Stomach (tissue), 8 donors: ENCODE measurements at regions not wholly inside any gene's neighbourhood (a gene's known extent, or its start where the extent isn't known, plus 50 kb on each side); places are given as distances from the start of the nearest gene placed in this dataset.

ENCODE experiments used
- DNase-seq, 2 donors: peaks; one replicate each; pipeline versions ENCODE4 v3.0.0 to v3.0.0-alpha.2; 2013 to 2019
- H3K27ac ChIP-seq, 5 donors: fragments of 200-600 bp in 4 of 5; sonication (generic) in 4 of 5; one replicate each; pipeline ENCODE4 v1.5.1; 2013 to 2019; ENCODE audit warnings: mild to moderate bottlenecking in 1 of 5, moderate library complexity in 1 of 5
- H3K27me3 ChIP-seq, 3 donors: fragments of 200-600 bp; sonication (generic); one replicate each; pipeline ENCODE4 v1.5.1; 2017 to 2019; ENCODE audit warnings: mixed run types in 1 of 3
- H3K36me3 ChIP-seq, 4 donors: fragments of 200-600 bp; sonication (generic); 1 replicate in 3 of 4; 2 replicates in 1 of 4; pipeline ENCODE4 v1.5.1; 2016 to 2019
- H3K4me1 ChIP-seq, 4 donors: fragments of 200-600 bp; sonication (generic); one replicate each; pipeline ENCODE4 v1.5.1; 2016 to 2019
- H3K4me3 ChIP-seq, 4 donors: fragments of 200-600 bp; sonication (generic) in 3 of 4; one replicate each; pipeline ENCODE4 v1.5.1; 2016 to 2019; ENCODE audit warnings: mild to moderate bottlenecking in 1 of 4
- H3K9me3 ChIP-seq, 4 donors: fragments of 200-600 bp; sonication (generic); one replicate each; pipeline ENCODE4 v1.5.1; 2016 to 2019
- EP300 ChIP-seq: sonication (generic); formaldehyde crosslinking; IDR thresholded peaks from one replicate; pipeline ENCODE4 v1.6.1; 2017; ENCODE audit warnings: antibody characterized with exemption
- POLR2A ChIP-seq, 4 donors: fragments of 450-650 bp; IDR thresholded peaks; one replicate each; pipeline ENCODE4 v1.6.1; 2016; ENCODE audit warnings: antibody characterized with exemption in 4 of 4, control low read depth in 2 of 4, mild to moderate bottlenecking in 1 of 4, moderate library complexity in 1 of 4
- POLR2AphosphoS5 ChIP-seq, 3 donors: sonication (generic); formaldehyde crosslinking; IDR thresholded peaks; one replicate each; pipeline ENCODE4 v1.6.1; 2016; ENCODE audit warnings: antibody characterized with exemption in 3 of 3
- WGBS, 5 donors: extraction: QIAGEN DNeasy Blood & Tissue Kit in 3 of 5; methylation state at CpG; one replicate each; pipeline versions ENCODE4 v1.1.5 to v1.1.7; 2013 to 2018; 5-methylcytosine and 5-hydroxymethylcytosine counted together
- intact Hi-C: fragments of 100-400 bp; cut with DNase I; formaldehyde crosslinking; loops from one replicate; pipeline ENCODE4 v1.15.1; 2023; ENCODE audit warnings: low total_unique reads
- TF ChIP-seq, protein P1 (sequence below), 7 experiments: fragments of 450-650 bp in 4 of 7; fragments of 200-600 bp in 3 of 7; sonication (generic) in 3 of 7; IDR thresholded peaks; one replicate each; pipeline ENCODE4 v1.5.1; 2016 to 2019; ENCODE audit warnings: antibody characterized with exemption in 7 of 7, control low read depth in 2 of 7, mild to moderate bottlenecking in 1 of 7
- donor health status: healthy with polysubstance abuse.
- donor health status: Bipolar disorder and iron deficiency.
- donor health status: healthy.

DNA sequence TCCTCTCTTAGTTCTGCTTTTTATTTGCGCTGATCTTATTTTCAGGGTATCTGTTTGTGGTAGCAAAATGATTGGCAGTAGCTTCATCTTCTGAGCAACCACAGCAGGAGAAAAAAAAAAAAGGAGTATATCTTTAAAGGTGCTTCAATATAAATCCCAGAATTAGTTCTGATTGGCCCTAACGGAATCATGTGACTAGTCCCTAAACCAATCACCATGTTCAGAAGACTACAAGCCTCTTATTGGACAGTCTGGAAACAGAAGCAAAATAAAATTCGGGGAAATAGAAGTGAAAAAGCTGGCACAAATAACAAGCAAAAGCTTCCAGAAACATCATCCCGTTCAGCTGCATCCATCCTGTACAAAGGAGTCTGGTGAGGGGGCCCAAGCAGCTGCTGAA, 49.9 kb upstream of the PTPRO start:
- Histone ChIP-seq H3K4me3 (no peak overlapping the region), H3K9me3 (no peaks in the 10 kb centered on the region), H3K27me3 (no peaks in the 10 kb centered on the region), H3K36me3 (no peaks in the 10 kb centered on the region), H3K4me1 (peaks cover 0 to 29% (median 16%) of the 10 kb centered on the region in 4 donors), H3K27ac (no peak overlapping the region)
- DNase-seq: no peak
- WGBS, 5 donors: 87 to 94% (median 91%) methylated on average over 4 of the region's 4 CpGs
- no peak for TF ChIP-seq EP300
- TF ChIP-seq, protein P1, sequence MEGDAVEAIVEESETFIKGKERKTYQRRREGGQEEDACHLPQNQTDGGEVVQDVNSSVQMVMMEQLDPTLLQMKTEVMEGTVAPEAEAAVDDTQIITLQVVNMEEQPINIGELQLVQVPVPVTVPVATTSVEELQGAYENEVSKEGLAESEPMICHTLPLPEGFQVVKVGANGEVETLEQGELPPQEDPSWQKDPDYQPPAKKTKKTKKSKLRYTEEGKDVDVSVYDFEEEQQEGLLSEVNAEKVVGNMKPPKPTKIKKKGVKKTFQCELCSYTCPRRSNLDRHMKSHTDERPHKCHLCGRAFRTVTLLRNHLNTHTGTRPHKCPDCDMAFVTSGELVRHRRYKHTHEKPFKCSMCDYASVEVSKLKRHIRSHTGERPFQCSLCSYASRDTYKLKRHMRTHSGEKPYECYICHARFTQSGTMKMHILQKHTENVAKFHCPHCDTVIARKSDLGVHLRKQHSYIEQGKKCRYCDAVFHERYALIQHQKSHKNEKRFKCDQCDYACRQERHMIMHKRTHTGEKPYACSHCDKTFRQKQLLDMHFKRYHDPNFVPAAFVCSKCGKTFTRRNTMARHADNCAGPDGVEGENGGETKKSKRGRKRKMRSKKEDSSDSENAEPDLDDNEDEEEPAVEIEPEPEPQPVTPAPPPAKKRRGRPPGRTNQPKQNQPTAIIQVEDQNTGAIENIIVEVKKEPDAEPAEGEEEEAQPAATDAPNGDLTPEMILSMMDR (IDR thresholded peaks at IDR 0.05): no peak
- TF ChIP-seq POLR2AphosphoS5 (IDR thresholded peaks at IDR 0.05): no peak
- no peak for TF ChIP-seq POLR2A (IDR thresholded peaks at IDR 0.05)
- intact Hi-C loops: loop anchor here (10.0 kb wide), 1 partner anchor 48 kb away; the partner anchor contains the start of gene RERG
